SK-N-SH (cell line): ENCODE measurements at regions not wholly inside any gene's neighbourhood (a gene's known extent, or its start where the extent isn't known, plus 50 kb on each side); places are given as distances from the start of the nearest gene placed in this dataset.

Experiments
- CTCF ChIA-PET: fragments of 300-600, 350-600 bp; formaldehyde crosslinking; extraction: SDS; loops from one replicate; lab custom pipeline; 2021; lab: Yijun Ruan, JAX
- POLR2A ChIA-PET: fragments of 350-600 bp; sonication (Branson Sonifier 250); formaldehyde crosslinking; extraction: SDS; loops from one replicate; lab custom pipeline; 2020; ENCODE audit warnings: antibody characterized with exemption, inconsistent platforms; lab: Yijun Ruan, JAX
- DNase-seq: peaks from one replicate; pipeline ENCODE4 v3.0.0; 2012
- H2AFZ ChIP-seq: fragments of 200-600 bp; sonication (generic); 2 replicates; pipeline ENCODE4 v1.8.1; 2016; ENCODE audit warnings: antibody characterized with exemption, mild to moderate bottlenecking, low read depth
- H3F3A ChIP-seq: fragments of 200-600 bp; sonication (generic); replicated peaks from 2 replicates; pipeline ENCODE3; 2016; ENCODE audit warnings: antibody characterized with exemption, mild to moderate bottlenecking; ENCODE audit not compliant: insufficient read depth
- H3K27ac ChIP-seq, 2 experiments: fragments of 200-500 bp in 1 of 2; fragments of 200-600 bp in 1 of 2; sonication (Bioruptor generic) in 1 of 2; sonication (generic), shearing (Covaris generic) in 1 of 2; 2 replicates each; pipeline versions ENCODE4 v1.5.1 to v1.6.1; 2014 to 2016; ENCODE audit warnings: low read depth in 2 of 2, inconsistent platforms in 1 of 2, low read length in 1 of 2, mild to moderate bottlenecking in 1 of 2, mixed read lengths in 1 of 2
- H3K27me3 ChIP-seq: fragments of 200-600 bp; sonication (generic), shearing (Covaris generic); 2 replicates; pipeline ENCODE4 v1.6.1; 2016; ENCODE audit warnings: mixed run types; ENCODE audit not compliant: insufficient read depth
- H3K36me3 ChIP-seq, 2 experiments: fragments of 200-500 bp in 1 of 2; fragments of 200-600 bp in 1 of 2; sonication (Bioruptor generic) in 1 of 2; sonication (generic) in 1 of 2; replicated peaks in 1 of 2; 2 replicates each; pipeline versions ENCODE3 to v1.5.1; 2014 to 2016; ENCODE audit warnings: low read length in 1 of 2, mild to moderate bottlenecking in 1 of 2; ENCODE audit not compliant: insufficient read depth in 2 of 2, control insufficient read depth in 1 of 2
- H3K4me1 ChIP-seq, 2 experiments: fragments of 200-500 bp in 1 of 2; fragments of 200-600 bp in 1 of 2; sonication (Bioruptor generic) in 1 of 2; sonication (generic), shearing (Covaris generic) in 1 of 2; 2 replicates each; pipeline versions ENCODE4 v1.5.1 to v1.6.1; 2014 to 2016; ENCODE audit warnings: low read depth in 1 of 2, low read length in 1 of 2, mixed run types in 1 of 2; ENCODE audit not compliant: insufficient read depth in 2 of 2, control insufficient read depth in 1 of 2
- H3K4me2 ChIP-seq: fragments of 200-600 bp; sonication (generic), shearing (Covaris generic); 2 replicates; pipeline ENCODE4 v1.6.1; 2017; ENCODE audit warnings: mixed run types
- H3K4me3 ChIP-seq, 2 experiments: fragments of 200-500 bp in 1 of 2; fragments of 200-600 bp in 1 of 2; sonication (Bioruptor generic) in 1 of 2; sonication (generic), shearing (Covaris generic) in 1 of 2; 2 replicates each; pipeline versions ENCODE4 v1.5.1 to v1.8.1; 2014 to 2016; ENCODE audit warnings: low read depth in 2 of 2, inconsistent platforms in 1 of 2, low read length in 1 of 2, mild to moderate bottlenecking in 1 of 2, mixed read lengths in 1 of 2, moderate library complexity in 1 of 2
- H3K79me2 ChIP-seq: fragments of 200-600 bp; sonication (generic); 2 replicates; pipeline ENCODE4 v1.8.1; 2017; ENCODE audit warnings: mild to moderate bottlenecking; ENCODE audit not compliant: insufficient read depth
- H3K9ac ChIP-seq: fragments of 200-600 bp; sonication (generic); 2 replicates; pipeline ENCODE4 v1.6.1; 2017; ENCODE audit warnings: mixed run types
- H3K9me2 ChIP-seq: fragments of 200-600 bp; sonication (generic); 2 replicates; pipeline ENCODE4 v1.6.1; 2017; ENCODE audit warnings: mixed run types
- H3K9me3 ChIP-seq: fragments of 200-600 bp; sonication (generic); 2 replicates; pipeline ENCODE4 v1.6.1; 2017; ENCODE audit warnings: mixed run types, mild to moderate bottlenecking, moderate library complexity
- H4K20me1 ChIP-seq: fragments of 200-600 bp; sonication (generic); 2 replicates; pipeline ENCODE4 v1.6.1; 2017; ENCODE audit warnings: mild to moderate bottlenecking, mixed run types; ENCODE audit not compliant: insufficient read depth
- ELF1 ChIP-seq: IDR thresholded peaks from 2 replicates; pipeline ENCODE4 v1.4.0; 2012
- EZH2phosphoT487 ChIP-seq: fragments of 200-600 bp; sonication (generic); IDR thresholded peaks from 2 replicates; pipeline ENCODE4 v1.6.1; 2017; ENCODE audit warnings: low read depth, mixed run types, mild to moderate bottlenecking, antibody characterized with exemption, moderate library complexity, borderline replicate concordance
- FOSL2 ChIP-seq: IDR thresholded peaks from 2 replicates; pipeline ENCODE4 v1.4.0; 2012; ENCODE audit warnings: low read depth, mild to moderate bottlenecking, moderate library complexity, borderline replicate concordance
- FOXJ3 ChIP-seq: sonication (generic); formaldehyde crosslinking; IDR thresholded peaks from 2 replicates; pipeline ENCODE4 v1.5.1; 2020; ENCODE audit warnings: mild to moderate bottlenecking, missing genetic modification reagents
- FOXM1 ChIP-seq: IDR thresholded peaks from 2 replicates; pipeline ENCODE4 v1.4.0; 2012; ENCODE audit warnings: low read depth, mild to moderate bottlenecking
- MAX ChIP-seq: IDR thresholded peaks from 2 replicates; pipeline ENCODE4 v1.4.0; 2012; ENCODE audit warnings: low read depth
- NRF1 ChIP-seq: IDR thresholded peaks from 2 replicates; pipeline ENCODE4 v1.6.1; 2012; ENCODE audit warnings: low read depth, mild to moderate bottlenecking, low read length
- RAD21 ChIP-seq: IDR thresholded peaks from 2 replicates; pipeline ENCODE4 v1.6.1; 2012; ENCODE audit warnings: mild to moderate bottlenecking, low read length
- RFX5 ChIP-seq: IDR thresholded peaks from 2 replicates; pipeline ENCODE4 v1.6.1; 2012; ENCODE audit warnings: mild to moderate bottlenecking, improper control_type of control experiment, low read length
- SIN3A ChIP-seq: IDR thresholded peaks from 2 replicates; pipeline ENCODE4 v1.6.1; 2012; ENCODE audit warnings: low read depth, mild to moderate bottlenecking, low read length, moderate library complexity, borderline replicate concordance
- SMC3 ChIP-seq: IDR thresholded peaks from 2 replicates; pipeline ENCODE4 v1.6.1; 2012; ENCODE audit warnings: low read depth, low read length, improper control_type of control experiment
- TAF1 ChIP-seq: IDR thresholded peaks from 2 replicates; pipeline ENCODE4 v1.6.1; 2012; ENCODE audit warnings: low read depth, mild to moderate bottlenecking, low read length, moderate library complexity, borderline replicate concordance
- TCF12 ChIP-seq: IDR thresholded peaks from 2 replicates; pipeline ENCODE4 v1.4.0; 2012
- TEAD4 ChIP-seq: IDR thresholded peaks from 2 replicates; pipeline ENCODE4 v1.4.0; 2012; ENCODE audit warnings: mild to moderate bottlenecking, borderline replicate concordance; ENCODE audit not compliant: insufficient read depth
- USF1 ChIP-seq: IDR thresholded peaks from 2 replicates; pipeline ENCODE4 v1.4.0; 2012; ENCODE audit warnings: low read depth, borderline replicate concordance
- YY1 ChIP-seq: IDR thresholded peaks from 2 replicates; pipeline ENCODE4 v1.4.0; 2012; ENCODE audit warnings: low read depth, mild to moderate bottlenecking
- WGBS: methylation state at CpG from one replicate; pipeline ENCODE4 v1.1.6; 2017; ENCODE audit warnings: low lambda C conversion rate; 5-methylcytosine and 5-hydroxymethylcytosine counted together

GRCh38 chr15:98221577-98221976 lies 261.1 kb downstream of the ARRDC4 start:
- TF ChIP-seq RAD21 (no peak), EZH2phosphoT487 (no peak)
- TF ChIP-seq, all 33 proteins: peak for 0
- no peaks in the 10 kb centered on the region for H3F3A ChIP-seq
- ChIA-PET CTCF (no interaction called here), POLR2A (no interaction called here)
- no peaks in the 10 kb centered on the region for H3K27me3 ChIP-seq
- no peak overlapping the region for H3K4me2 ChIP-seq
- 26% methylated on average over 4 of the region's 4 CpGs for WGBS
- no peaks in the 10 kb centered on the region for H4K20me1 ChIP-seq
- no peak overlapping the region for H3K4me3 ChIP-seq
- H3K4me1 ChIP-seq: no peaks in the 10 kb centered on the region
- H2AFZ ChIP-seq: no peak overlapping the region
- no peak overlapping the region for H3K9ac ChIP-seq
- H3K9me2 ChIP-seq: no peaks in the 10 kb centered on the region
- no peaks in the 10 kb centered on the region for H3K9me3 ChIP-seq
- no peaks in the 10 kb centered on the region for H3K36me3 ChIP-seq
- H3K27ac ChIP-seq: no peak overlapping the region
- no peaks in the 10 kb centered on the region for H3K79me2 ChIP-seq
- DNase-seq: no peak

GRCh38 chr15:98226149-98226548 lies 265.6 kb downstream of the ARRDC4 start:
- no peak for TF ChIP-seq TEAD4
- TF ChIP-seq SMC3: no peak
- TF ChIP-seq FOXJ3 (CRISPR knock-in tag): no peak
- no peak for TF ChIP-seq NRF1
- TF ChIP-seq SIN3A: no peak
- TF ChIP-seq FOXM1: no peak
- TF ChIP-seq RFX5: no peak
- TF ChIP-seq TCF12: no peak
- TF ChIP-seq USF1: no peak
- TF ChIP-seq TAF1: no peak
- TF ChIP-seq EZH2phosphoT487: no peak
- TF ChIP-seq ELF1: no peak
- whole genome bisulfite sequencing: 0% methylated on average over 3 of the region's 3 CpGs
- no peaks in the 10 kb centered on the region for H3K9me3 ChIP-seq

GRCh38 chr15:98226578-98226977 lies 266.1 kb downstream of the ARRDC4 start:
- H3K9ac ChIP-seq: no peak overlapping the region
- H3K27me3 ChIP-seq: no peaks in the 10 kb centered on the region
- H4K20me1 ChIP-seq: no peaks in the 10 kb centered on the region
- no peak for DNase-seq
- H3K36me3 ChIP-seq: no peaks in the 10 kb centered on the region
- no peak overlapping the region for H2AFZ ChIP-seq
- H3K4me1 ChIP-seq: no peaks in the 10 kb centered on the region
- H3K4me3 ChIP-seq: no peak overlapping the region
- no peak for TF ChIP-seq RFX5
- no peak for TF ChIP-seq MAX
- TF ChIP-seq TEAD4: no peak
- no peak for TF ChIP-seq FOXJ3 (CRISPR knock-in tag)
- TF ChIP-seq FOSL2: no peak
- no peak for TF ChIP-seq TCF12
- no peak for TF ChIP-seq YY1
- POLR2A ChIA-PET: no interaction called here
- WGBS: 0% methylated on average over 2 of the region's 2 CpGs
- CTCF ChIA-PET: interaction anchor here (1.1 kb wide), 1 partner anchor 13 kb away, joined by 3 read pairs; no protein-coding TSS in a partner anchor
- H3K79me2 ChIP-seq: no peaks in the 10 kb centered on the region
- no peaks in the 10 kb centered on the region for H3K9me3 ChIP-seq
- H3K9me2 ChIP-seq: no peaks in the 10 kb centered on the region
- H3K27ac ChIP-seq: no peak overlapping the region
- H3K4me2 ChIP-seq: no peak overlapping the region
- H3F3A ChIP-seq: no peaks in the 10 kb centered on the region

More at GRCh38 chr15:98226149-98226548, 265.6 kb downstream of the ARRDC4 start:
- Histone ChIP-seq H3K4me2 (no peak overlapping the region), H3K79me2 (no peaks in the 10 kb centered on the region), H3K4me3 (no peak overlapping the region), H3K27ac (no peak overlapping the region), H3K9ac (no peak overlapping the region), H3K9me2 (no peaks in the 10 kb centered on the region), H4K20me1 (no peaks in the 10 kb centered on the region), H3K27me3 (no peaks in the 10 kb centered on the region), H3K36me3 (no peaks in the 10 kb centered on the region), H3F3A (no peaks in the 10 kb centered on the region), H3K4me1 (no peaks in the 10 kb centered on the region), H2AFZ (no peak overlapping the region)
- DNase-seq: no peak
- ChIA-PET POLR2A (no interaction called here), CTCF (interaction anchor here (1.1 kb wide), 1 partner anchor 14 kb away, joined by 3 read pairs; no protein-coding TSS in a partner anchor)
